GM12891 (cell line): ENCODE measurements at regions not wholly inside any gene's neighbourhood (a gene's known extent, or its start where the extent isn't known, plus 50 kb on each side); places are given as distances from the start of the nearest gene placed in this dataset.

Source experiments
- POLR2AphosphoS5 ChIP-seq: IDR thresholded peaks from 2 replicates; pipeline ENCODE4 v1.6.1; 2011; ENCODE audit warnings: low read depth, low read length, control low read depth
- TAF1 ChIP-seq: IDR thresholded peaks from 2 replicates; pipeline ENCODE4 v1.6.1; 2011; ENCODE audit warnings: low read depth, low read length, control low read depth

GRCh38 chr20:54398814-54399213, 76.6 kb upstream of the DOK5 start:
- TF ChIP-seq POLR2AphosphoS5 = no peak
- TF ChIP-seq TAF1 = no peak
